ENCODE measurements at regions not wholly inside any gene's neighbourhood (a gene's known extent, or its start where the extent isn't known, plus 50 kb on each side); places are given as distances from the start of the nearest gene placed in this dataset.

DNA sequence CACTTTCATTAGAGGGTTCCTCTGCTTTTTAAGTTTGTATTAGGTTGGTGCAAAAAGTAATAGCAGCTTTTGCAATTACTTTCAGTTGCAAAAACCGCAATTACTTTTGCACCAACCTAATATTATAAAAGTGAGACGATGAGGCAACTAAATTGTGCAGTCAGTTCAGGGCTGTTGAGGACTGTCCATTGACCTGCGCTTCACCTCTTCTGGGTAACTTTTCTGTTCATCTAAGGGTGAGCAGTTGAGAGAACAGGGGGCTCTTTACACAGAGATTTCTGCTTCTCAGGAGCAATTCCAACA, 191.3 kb downstream of the AACS start:
- DNase-seq (ENCODE audit: low read depth): no peak
- TF ChIP-seq CTCF (IDR thresholded peaks at IDR 0.05; ENCODE audit: insufficient read depth, low read length): no peak
- no peak overlapping the region for H3K4me3 ChIP-seq (ENCODE audit: low read depth, low read length)

GRCh38 chr12:125259178-125259867, 194.1 kb downstream of the AACS start:
- DNase-seq (ENCODE audit: low read depth): no peak
- no peak for TF ChIP-seq CTCF (IDR thresholded peaks at IDR 0.05; ENCODE audit: insufficient read depth, low read length)
- no peak overlapping the region for H3K4me3 ChIP-seq (ENCODE audit: low read depth, low read length)

- no peak for TF ChIP-seq CTCF (IDR thresholded peaks at IDR 0.05; ENCODE audit: insufficient read depth, low read length)
- H3K4me3 ChIP-seq (ENCODE audit: low read depth, low read length): no peak overlapping the region
- DNase-seq (ENCODE audit: low read depth): no peak
These were observed 197.6 kb downstream of the AACS start for GRCh38 chr12:125262851-125263250.

DNA sequence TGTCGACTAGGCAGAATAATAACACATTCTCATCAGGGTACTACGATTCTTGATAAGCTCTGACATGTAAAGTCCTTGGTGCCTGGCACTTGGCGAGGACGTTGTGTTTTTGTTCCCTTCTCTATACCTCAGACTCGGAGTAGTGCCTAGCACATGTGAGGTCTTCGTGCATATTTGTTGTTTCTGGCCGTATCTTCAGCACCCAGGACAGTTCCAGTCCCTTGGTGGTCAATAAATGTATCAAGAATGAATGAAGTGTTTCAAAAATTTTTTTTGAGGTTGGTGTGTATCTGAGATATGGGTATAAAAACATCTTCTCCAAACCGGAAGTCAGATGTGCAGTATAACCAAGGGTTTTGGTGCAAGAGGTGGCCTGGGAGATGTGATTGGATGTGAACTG, 198.2 kb downstream of the AACS start:
- DNase-seq (ENCODE audit: low read depth): no peak
- TF ChIP-seq CTCF (IDR thresholded peaks at IDR 0.05; ENCODE audit: insufficient read depth, low read length): no peak
- no peak overlapping the region for H3K4me3 ChIP-seq (ENCODE audit: low read depth, low read length)

GRCh38 chr12:125267114-125267513, 201.9 kb downstream of the AACS start:
- DNase-seq (ENCODE audit: low read depth): no peak
- H3K4me3 ChIP-seq (ENCODE audit: low read depth, low read length): no peak overlapping the region
- TF ChIP-seq CTCF (IDR thresholded peaks at IDR 0.05; ENCODE audit: insufficient read depth, low read length): no peak

DNA sequence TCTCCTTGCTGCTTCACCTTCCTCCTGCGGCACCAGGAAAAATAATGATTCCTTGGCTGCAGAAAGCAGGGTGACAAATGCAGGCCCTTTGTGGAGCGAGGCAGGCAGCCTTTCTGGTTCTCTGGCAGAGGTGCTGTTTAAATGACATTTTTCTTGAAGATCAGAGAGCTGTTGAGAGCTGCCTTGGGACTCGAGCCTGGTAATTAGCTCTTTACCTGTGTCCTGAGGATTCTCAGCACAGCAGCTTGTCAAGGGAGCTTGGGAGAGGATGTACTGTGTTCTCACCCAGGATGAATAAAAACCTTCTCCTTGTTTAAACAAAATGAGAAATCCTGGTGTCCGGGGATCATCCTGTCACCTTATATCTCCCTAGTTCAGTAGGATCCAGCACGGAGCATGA, 204.0 kb downstream of the AACS start:
- no peak overlapping the region for H3K4me3 ChIP-seq (ENCODE audit: low read depth, low read length)
- DNase-seq (ENCODE audit: low read depth): no peak
- no peak for TF ChIP-seq CTCF (IDR thresholded peaks at IDR 0.05; ENCODE audit: insufficient read depth, low read length)

DNA sequence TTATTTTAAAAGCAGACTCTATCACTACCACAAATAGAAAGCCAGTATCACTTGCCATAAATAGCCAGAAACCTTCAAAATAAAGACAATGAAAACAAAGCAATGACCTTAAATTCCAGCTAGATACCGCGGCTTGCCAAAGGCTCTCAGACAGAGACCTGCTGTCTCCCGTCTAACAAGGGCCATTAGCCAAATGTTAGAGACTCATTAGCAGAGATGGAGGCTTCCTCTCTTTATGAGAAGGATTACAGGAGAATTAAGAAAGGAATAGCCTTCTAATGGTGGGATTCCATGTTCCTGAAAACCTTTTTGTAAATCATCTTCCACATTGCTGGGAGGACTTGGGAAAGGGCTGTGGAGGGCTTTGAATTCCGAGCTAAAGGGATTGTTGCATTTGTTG, 206.7 kb downstream of the AACS start:
- no peak for TF ChIP-seq CTCF (IDR thresholded peaks at IDR 0.05; ENCODE audit: insufficient read depth, low read length)
- peak; percentile 13 for DNase-seq (ENCODE audit: low read depth)
- no peak overlapping the region for H3K4me3 ChIP-seq (ENCODE audit: low read depth, low read length)

Measured in fibroblast of the aortic adventitia (primary cell).